Panc1 (cell line): ENCODE measurements at regions not wholly inside any gene's neighbourhood (a gene's known extent, or its start where the extent isn't known, plus 50 kb on each side); places are given as distances from the start of the nearest gene placed in this dataset.

Experiments
- ATAC-seq: fragments of 200-7000 bp; cut with Tn5 transposase; 2 replicates; pipeline ENCODE4 v1.9.1; 2020; ENCODE audit warnings: mild to moderate bottlenecking, moderate library complexity
- BruUV-seq: library from RNA; stranded (reverse); fragments of 400-500 nt; replicated peaks from 2 replicates; lab custom pipeline; 2021; lab: Mats Ljungman, UMichigan
- CTCF ChIA-PET: fragments of 300-600 bp; sonication (Branson Sonifier 250); formaldehyde crosslinking; loops from one replicate; lab custom pipeline; 2022; ENCODE audit warnings: antibody characterized with exemption; lab: Charles Lee
- POLR2A ChIA-PET: fragments of 300-600 bp; sonication (Branson Sonifier 250); formaldehyde crosslinking; loops from one replicate; lab custom pipeline; 2022; ENCODE audit warnings: antibody characterized with exemption; lab: Charles Lee
- DNase-seq: peaks from one replicate; pipeline ENCODE4 v3.0.0-alpha.2; 2010; ENCODE audit warnings: low read depth, low spot score
- H3K27ac ChIP-seq: 2 replicates; pipeline ENCODE4 v1.5.1; 2011; ENCODE audit warnings: mild to moderate bottlenecking, low read length, inconsistent platforms
- H3K27me3 ChIP-seq: fragments of 200-500 bp; sonication (Bioruptor generic); 2 replicates; pipeline ENCODE4 v1.6.0; 2014; ENCODE audit warnings: low read length, inconsistent platforms; ENCODE audit not compliant: control insufficient read depth, insufficient read depth
- H3K36me3 ChIP-seq: fragments of 200-500 bp; sonication (Bioruptor generic); 2 replicates; pipeline ENCODE4 v1.5.1; 2014; ENCODE audit warnings: inconsistent platforms, mild to moderate bottlenecking, low read length, moderate library complexity; ENCODE audit not compliant: control insufficient read depth, insufficient read depth
- H3K4me1 ChIP-seq: 2 replicates; pipeline ENCODE4 v1.5.1; 2011; ENCODE audit warnings: inconsistent platforms, mild to moderate bottlenecking, low read length, moderate library complexity; ENCODE audit not compliant: control insufficient read depth, insufficient read depth
- H3K4me3 ChIP-seq, 2 experiments: 2 replicates each; pipeline ENCODE4 v1.5.1; 2011 to 2012; ENCODE audit warnings: low read depth in 2 of 2, low read length in 2 of 2, mild to moderate bottlenecking in 2 of 2, inconsistent platforms in 1 of 2, moderate library complexity in 1 of 2
- H3K9me3 ChIP-seq: fragments of 200-500 bp; sonication (Bioruptor generic); 2 replicates; pipeline ENCODE4 v1.5.1; 2014; ENCODE audit warnings: low read depth, mild to moderate bottlenecking, inconsistent platforms, low read length, moderate library complexity; ENCODE audit not compliant: control insufficient read depth, insufficient read depth
- CTCF ChIP-seq: fragments of 450-650 bp; IDR thresholded peaks from 2 replicates; pipeline ENCODE4 v1.5.1; 2017; ENCODE audit warnings: mild to moderate bottlenecking
- POLR2AphosphoS5 ChIP-seq: IDR thresholded peaks from 2 replicates; pipeline ENCODE4 v1.6.1; 2012; ENCODE audit warnings: mild to moderate bottlenecking, low read depth, low read length, moderate library complexity
- REST ChIP-seq, 2 experiments: IDR thresholded peaks; 2 replicates each; pipeline ENCODE4 v1.6.1; 2011 to 2012; ENCODE audit warnings: low read depth in 2 of 2, control low read depth in 1 of 2, low read length in 1 of 2, mild to moderate bottlenecking in 1 of 2, moderate library complexity in 1 of 2; ENCODE audit not compliant: insufficient read depth in 1 of 2
- SIN3A ChIP-seq: IDR thresholded peaks from 2 replicates; pipeline ENCODE4 v1.6.1; 2012; ENCODE audit warnings: low read depth, mild to moderate bottlenecking, low read length, moderate library complexity, borderline replicate concordance; ENCODE audit not compliant: insufficient read depth
- TCF7L2 ChIP-seq: IDR thresholded peaks from 2 replicates; pipeline ENCODE4 v1.6.1; 2011; ENCODE audit warnings: mild to moderate bottlenecking, low read depth, low read length, inconsistent platforms
- in situ Hi-C: cut with HindIII; loops from 2 replicates; pipeline ENCODE4 v1.10.0; 2016; ENCODE audit warnings: low sequenced_read_pairs, low pct_unique_long_range_greater_than_20kb
- intact Hi-C: fragments of 100-400 bp; cut with micrococcal nuclease; formaldehyde crosslinking; loops from one replicate; pipeline ENCODE4 v1.10.0; 2022; ENCODE audit not compliant: unreplicated experiment

- in situ Hi-C loops, result no loop called here
- intact Hi-C loops, result no loop called here
- Histone ChIP-seq H3K4me1 (no peaks in the 10 kb centered on the region), H3K4me3 (peak overlapping the region in 1 of 2 experiments; percentile 29; a peak in 2 of 4 replicates), H3K27ac (no peak overlapping the region), H3K36me3 (no peaks in the 10 kb centered on the region), H3K27me3 (no peaks in the 10 kb centered on the region), H3K9me3 (no peaks in the 10 kb centered on the region)
- TF ChIP-seq CTCF (peak; percentile 49), TCF7L2 (no peak)
- DNase-seq (no peak), ATAC-seq (peak; percentile 45)
- CTCF ChIA-PET, result no interaction called here
- BruUV-seq, result no TSS peak
- POLR2A ChIA-PET, result no interaction called here
Observed at GRCh38 chr12:38384816-38385378, 68.3 kb downstream of the ALG10B start.

GRCh38 chr12:38385486-38385885 lies 68.9 kb downstream of the ALG10B start:
- ATAC-seq, result peak; percentile 45; the same call in 1 of the 2 replicates
- H3K9me3 ChIP-seq, result no peaks in the 10 kb centered on the region
- BruUV-seq, result no TSS peak
- H3K27me3 ChIP-seq, result no peaks in the 10 kb centered on the region
- no peaks in the 10 kb centered on the region for H3K36me3 ChIP-seq
- ChIA-PET POLR2A (no interaction called here), CTCF (no interaction called here)
- H3K4me3 ChIP-seq, result peak overlapping the region in 1 of 2 experiments; percentile 29; a peak in 2 of 4 replicates
- H3K4me1 ChIP-seq, result no peaks in the 10 kb centered on the region
- H3K27ac ChIP-seq, result no peak overlapping the region
- TF ChIP-seq TCF7L2 (0 out of 2 replicates have a peak, but pooled peaks have one; percentile 27), CTCF (no peak)
- no peak for DNase-seq
- intact Hi-C loops (no loop called here), in situ Hi-C loops (no loop called here)

- intact Hi-C loops, result no loop called here
- Histone ChIP-seq H3K36me3 (no peaks in the 10 kb centered on the region), H3K4me1 (no peaks in the 10 kb centered on the region), H3K9me3 (no peaks in the 10 kb centered on the region), H3K27ac (no peak overlapping the region), H3K4me3 (no peak overlapping the region), H3K27me3 (no peaks in the 10 kb centered on the region)
- ChIA-PET CTCF (no interaction called here), POLR2A (no interaction called here)
- TF ChIP-seq CTCF (no peak), POLR2AphosphoS5 (no peak), TCF7L2 (no peak), SIN3A (no peak), REST (IDR thresholded peaks at IDR 0.05; ENCODE audit: insufficient read depth in 1 of 2, low read depth in 2 of 2, low read length in 1 of 2) (no peak)
- ATAC-seq (no peak), DNase-seq (no peak)
- in situ Hi-C loops, result no loop called here
- BruUV-seq, result no TSS peak
Observed at GRCh38 chr12:38386205-38386985, 69.8 kb downstream of the ALG10B start.
